ENCODE measurements at regions not wholly inside any gene's neighbourhood (a gene's known extent, or its start where the extent isn't known, plus 50 kb on each side); places are given as distances from the start of the nearest gene placed in this dataset.

GRCh38 chr1:194341587-194341986 lies 1155.2 kb upstream of the B3GALT2 start:
- DNase-seq, result no peak

DNA sequence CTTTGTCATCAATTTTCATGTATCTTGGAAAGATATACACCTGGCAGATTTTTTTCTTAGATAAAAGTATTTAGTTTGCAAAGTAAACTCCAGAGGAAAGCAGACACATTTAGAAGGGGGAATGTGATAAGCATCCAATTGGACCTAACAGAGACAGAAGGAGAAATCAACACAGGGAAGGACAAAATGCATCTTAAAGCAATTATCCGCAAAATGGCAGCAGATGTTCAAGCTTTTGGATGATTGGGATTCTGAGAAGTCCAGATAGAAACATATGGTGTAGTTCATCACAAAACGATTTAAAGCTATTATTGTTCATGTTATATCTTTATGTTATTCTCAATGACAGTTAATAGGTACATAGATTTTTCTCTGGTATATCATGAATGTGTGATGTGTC lies 1153.1 kb upstream of the B3GALT2 start:
- DNase-seq, result no peak
- Mint-ChIP-seq H3K27me3 (no peaks in the 10 kb centered on the region), H3K4me3 (no peak overlapping the region), H3K27ac (no peak overlapping the region), H3K36me3 (ENCODE audit: low read depth) (no peaks in the 10 kb centered on the region), H3K9me3 (no peaks in the 10 kb centered on the region), H3K4me1 (peaks cover 6% of the 10 kb centered on the region)
- CTCF ChIA-PET, result no interaction called here
- POLR2A ChIA-PET, result no interaction called here

More at GRCh38 chr1:194341587-194341986, 1155.2 kb upstream of the B3GALT2 start:
- H3K27ac Mint-ChIP-seq, result no peak overlapping the region
- no peak overlapping the region for H3K4me3 Mint-ChIP-seq
- no peaks in the 10 kb centered on the region for H3K9me3 Mint-ChIP-seq
- POLR2A ChIA-PET, result no interaction called here
- H3K4me1 Mint-ChIP-seq, result peaks cover 6% of the 10 kb centered on the region
- CTCF ChIA-PET, result no interaction called here
- no peaks in the 10 kb centered on the region for H3K27me3 Mint-ChIP-seq
- no peaks in the 10 kb centered on the region for H3K36me3 Mint-ChIP-seq (ENCODE audit: low read depth)

- DNase-seq, result no peak
- Mint-ChIP-seq H3K4me1 (peaks cover 6% of the 10 kb centered on the region), H3K4me3 (no peak overlapping the region), H3K27ac (no peak overlapping the region), H3K9me3 (no peaks in the 10 kb centered on the region), H3K36me3 (ENCODE audit: low read depth) (no peaks in the 10 kb centered on the region), H3K27me3 (no peaks in the 10 kb centered on the region)
- ChIA-PET POLR2A (no interaction called here), CTCF (no interaction called here)
Measured at GRCh38 chr1:194338241-194338948, 1152.0 kb upstream of the B3GALT2 start.

DNA sequence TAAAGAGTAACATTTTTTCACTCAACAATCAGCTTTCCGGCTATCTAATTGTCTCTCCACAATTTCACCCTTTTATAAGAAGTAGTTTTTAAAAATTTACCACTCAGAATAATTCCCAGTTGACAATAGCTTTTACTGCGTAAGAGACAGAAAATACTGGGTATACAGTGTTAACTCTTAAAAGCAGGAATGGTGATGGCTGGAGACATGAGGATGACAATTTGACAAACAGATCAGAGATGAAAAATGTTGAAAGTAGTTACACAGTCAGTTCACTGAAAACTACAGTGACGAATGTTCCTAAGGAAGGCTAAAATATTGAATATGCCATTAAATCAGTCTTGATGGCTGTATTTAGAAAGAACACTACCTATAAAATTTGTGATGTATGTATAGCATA lies 1146.8 kb upstream of the B3GALT2 start:
- DNase-seq, result no peak
- Mint-ChIP-seq H3K36me3 (ENCODE audit: low read depth) (no peaks in the 10 kb centered on the region), H3K27me3 (no peaks in the 10 kb centered on the region), H3K4me3 (no peak overlapping the region), H3K27ac (no peak overlapping the region), H3K4me1 (peaks cover 2% of the 10 kb centered on the region), H3K9me3 (no peaks in the 10 kb centered on the region)
- ChIA-PET CTCF (no interaction called here), POLR2A (no interaction called here)

DNA sequence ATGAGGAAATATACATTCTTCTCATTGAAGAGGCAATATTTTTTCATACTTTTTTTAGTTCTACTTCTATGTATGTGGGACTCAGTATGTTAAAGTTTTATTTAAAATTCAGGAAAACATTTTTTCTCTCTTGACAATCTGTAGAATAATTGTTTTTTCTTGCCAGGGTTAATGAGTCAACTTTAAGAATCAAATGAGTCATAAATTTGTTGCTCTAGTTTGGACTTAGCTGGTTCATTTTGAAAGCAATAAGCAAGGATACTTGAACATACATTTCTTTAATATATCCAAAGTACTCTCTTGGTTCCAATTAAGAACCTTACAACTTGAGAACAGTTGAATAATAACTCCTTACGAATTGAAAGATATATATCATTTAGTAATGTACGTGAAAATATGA lies 1145.3 kb upstream of the B3GALT2 start:
- no peaks in the 10 kb centered on the region for H3K9me3 Mint-ChIP-seq
- H3K4me1 Mint-ChIP-seq, result no peaks in the 10 kb centered on the region
- no peak for DNase-seq
- H3K27ac Mint-ChIP-seq, result no peak overlapping the region
- H3K36me3 Mint-ChIP-seq (ENCODE audit: low read depth), result no peaks in the 10 kb centered on the region
- no peaks in the 10 kb centered on the region for H3K27me3 Mint-ChIP-seq
- no peak overlapping the region for H3K4me3 Mint-ChIP-seq
- CTCF ChIA-PET, result no interaction called here
- POLR2A ChIA-PET, result no interaction called here

DNA sequence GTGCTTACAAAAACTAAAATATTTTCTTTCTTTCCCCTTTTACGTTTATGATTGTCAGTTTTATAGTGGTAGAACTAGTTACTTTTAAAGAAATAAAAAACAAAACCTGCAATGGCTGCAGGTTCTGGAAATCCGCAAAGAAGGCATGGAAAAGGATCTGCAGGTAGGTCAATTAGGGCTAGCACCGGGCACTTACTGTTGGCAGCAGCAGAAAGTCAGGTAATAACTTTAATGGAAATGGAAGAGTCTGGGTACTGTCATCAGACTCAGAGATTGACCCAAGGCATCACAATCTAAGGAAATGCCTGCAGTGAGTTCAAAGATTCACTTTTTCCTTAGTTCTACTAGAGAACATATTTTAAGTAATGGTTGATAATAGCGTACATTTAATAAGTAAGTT lies 1136.3 kb upstream of the B3GALT2 start:
- ChIA-PET CTCF (no interaction called here), POLR2A (no interaction called here)
- Mint-ChIP-seq H3K36me3 (ENCODE audit: low read depth) (no peaks in the 10 kb centered on the region), H3K4me3 (no peak overlapping the region), H3K27ac (no peak overlapping the region), H3K27me3 (no peaks in the 10 kb centered on the region), H3K9me3 (no peaks in the 10 kb centered on the region), H3K4me1 (no peaks in the 10 kb centered on the region)
- no peak for DNase-seq

GRCh38 chr1:194318790-194319280 lies 1132.4 kb upstream of the B3GALT2 start:
- H3K36me3 Mint-ChIP-seq (ENCODE audit: low read depth), result no peaks in the 10 kb centered on the region
- CTCF ChIA-PET, result no interaction called here
- H3K4me1 Mint-ChIP-seq, result no peaks in the 10 kb centered on the region
- H3K27me3 Mint-ChIP-seq, result no peaks in the 10 kb centered on the region
- no peaks in the 10 kb centered on the region for H3K9me3 Mint-ChIP-seq
- H3K27ac Mint-ChIP-seq, result no peak overlapping the region
- H3K4me3 Mint-ChIP-seq, result no peak overlapping the region
- POLR2A ChIA-PET, result no interaction called here
- DNase-seq, result no peak

- POLR2A ChIA-PET, result no interaction called here
- CTCF ChIA-PET, result no interaction called here
Measured at GRCh38 chr1:194309697-194310096, 1123.3 kb upstream of the B3GALT2 start.

DNA sequence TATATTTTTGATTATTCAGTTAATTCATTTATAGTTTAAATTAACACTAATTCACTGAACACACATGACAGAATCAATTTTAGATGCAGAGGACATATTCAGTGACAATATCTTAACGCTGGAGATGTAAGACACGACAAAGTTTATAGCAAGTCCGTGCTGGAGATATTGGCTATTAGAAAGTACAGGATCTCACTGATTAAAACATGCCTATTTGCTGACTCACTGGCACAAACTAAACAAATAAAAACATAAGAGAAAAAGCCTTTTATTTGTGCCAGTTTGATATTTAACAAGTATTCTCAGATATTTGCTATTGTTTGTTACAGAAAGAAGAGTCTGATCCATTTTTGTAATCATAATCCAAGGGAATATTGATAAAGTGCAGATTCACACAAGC lies 1122.9 kb upstream of the B3GALT2 start:
- no peak overlapping the region for H3K27ac Mint-ChIP-seq
- no peaks in the 10 kb centered on the region for H3K36me3 Mint-ChIP-seq (ENCODE audit: low read depth)
- CTCF ChIA-PET, result no interaction called here
- H3K27me3 Mint-ChIP-seq, result no peaks in the 10 kb centered on the region
- POLR2A ChIA-PET, result no interaction called here
- no peak overlapping the region for H3K4me3 Mint-ChIP-seq
- no peak for DNase-seq
- no peaks in the 10 kb centered on the region for H3K4me1 Mint-ChIP-seq
- H3K9me3 Mint-ChIP-seq, result no peaks in the 10 kb centered on the region

More at GRCh38 chr1:194309697-194310096, 1123.3 kb upstream of the B3GALT2 start:
- no peak overlapping the region for H3K4me3 Mint-ChIP-seq
- no peak for DNase-seq
- no peaks in the 10 kb centered on the region for H3K27me3 Mint-ChIP-seq
- no peaks in the 10 kb centered on the region for H3K4me1 Mint-ChIP-seq
- no peaks in the 10 kb centered on the region for H3K36me3 Mint-ChIP-seq (ENCODE audit: low read depth)
- no peaks in the 10 kb centered on the region for H3K9me3 Mint-ChIP-seq
- H3K27ac Mint-ChIP-seq, result no peak overlapping the region

- Mint-ChIP-seq H3K9me3 (peaks cover 3% of the 10 kb centered on the region), H3K36me3 (ENCODE audit: low read depth) (no peaks in the 10 kb centered on the region), H3K4me1 (peaks cover 6% of the 10 kb centered on the region), H3K27me3 (no peaks in the 10 kb centered on the region), H3K4me3 (no peak overlapping the region), H3K27ac (no peak overlapping the region)
- DNase-seq, result no peak
- ChIA-PET POLR2A (no interaction called here), CTCF (no interaction called here)
Measured at GRCh38 chr1:194300776-194301175, 1114.4 kb upstream of the B3GALT2 start.

GRCh38 chr1:194300340-194300739 lies 1113.9 kb upstream of the B3GALT2 start:
- Mint-ChIP-seq H3K4me3 (no peak overlapping the region), H3K9me3 (peaks cover 3% of the 10 kb centered on the region), H3K36me3 (ENCODE audit: low read depth) (no peaks in the 10 kb centered on the region), H3K27me3 (no peaks in the 10 kb centered on the region), H3K27ac (no peak overlapping the region), H3K4me1 (peaks cover 6% of the 10 kb centered on the region)
- POLR2A ChIA-PET, result no interaction called here
- CTCF ChIA-PET, result no interaction called here
- no peak for DNase-seq

- DNase-seq, result no peak
- Mint-ChIP-seq H3K4me3 (no peak overlapping the region), H3K36me3 (ENCODE audit: low read depth) (no peaks in the 10 kb centered on the region), H3K9me3 (peaks cover 3% of the 10 kb centered on the region), H3K27me3 (no peaks in the 10 kb centered on the region), H3K27ac (no peak overlapping the region), H3K4me1 (peaks cover 6% of the 10 kb centered on the region)
- ChIA-PET CTCF (no interaction called here), POLR2A (no interaction called here)
Measured at GRCh38 chr1:194298007-194298598, 1111.7 kb upstream of the B3GALT2 start.

DNA sequence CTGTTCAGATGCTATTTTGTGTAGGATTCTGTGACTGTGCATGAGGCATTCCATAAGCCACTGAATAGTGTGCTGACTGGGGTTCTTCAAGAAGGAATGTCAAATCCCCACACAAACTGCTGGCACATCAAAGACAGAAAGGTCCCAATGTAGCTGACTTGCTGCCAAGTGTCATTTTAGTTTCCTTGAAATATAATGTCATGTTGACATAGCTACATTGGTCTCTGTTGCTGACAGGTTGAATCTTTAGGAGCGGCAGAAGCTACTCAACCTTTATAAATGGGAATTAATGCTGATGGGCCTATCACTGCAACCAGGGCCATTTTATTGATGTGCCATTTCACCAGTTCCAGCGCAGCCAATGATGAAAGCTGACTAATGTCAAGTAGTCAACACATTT lies 1110.7 kb upstream of the B3GALT2 start:
- Mint-ChIP-seq H3K9me3 (peaks cover 3% of the 10 kb centered on the region), H3K27me3 (no peaks in the 10 kb centered on the region), H3K4me3 (no peak overlapping the region), H3K4me1 (peaks cover 6% of the 10 kb centered on the region), H3K36me3 (ENCODE audit: low read depth) (no peaks in the 10 kb centered on the region), H3K27ac (no peak overlapping the region)
- POLR2A ChIA-PET, result no interaction called here
- CTCF ChIA-PET, result no interaction called here
- DNase-seq, result no peak

DNA sequence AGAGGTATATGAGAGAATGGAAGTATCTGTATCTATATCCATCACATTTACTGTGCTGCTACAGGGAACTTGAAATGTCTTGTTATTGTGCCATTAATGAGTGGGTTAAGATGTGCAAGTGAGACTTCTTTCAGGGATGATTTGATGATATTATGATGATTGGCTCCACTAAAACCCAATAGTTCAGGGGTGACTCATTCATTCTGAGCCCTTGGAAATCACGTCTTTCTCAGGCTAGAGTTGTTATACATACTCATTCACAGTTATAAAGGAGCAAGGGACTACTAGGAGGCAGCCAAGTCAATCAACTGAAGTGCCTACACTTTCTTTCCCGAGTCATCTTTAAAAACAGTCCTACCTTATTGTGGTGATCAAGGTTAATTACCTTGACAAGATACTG lies 1109.8 kb upstream of the B3GALT2 start:
- H3K27me3 Mint-ChIP-seq, result no peaks in the 10 kb centered on the region
- peaks cover 3% of the 10 kb centered on the region for H3K9me3 Mint-ChIP-seq
- peaks cover 6% of the 10 kb centered on the region for H3K4me1 Mint-ChIP-seq
- H3K36me3 Mint-ChIP-seq (ENCODE audit: low read depth), result no peaks in the 10 kb centered on the region
- CTCF ChIA-PET, result no interaction called here
- POLR2A ChIA-PET, result no interaction called here
- DNase-seq, result no peak
- H3K27ac Mint-ChIP-seq, result no peak overlapping the region
- H3K4me3 Mint-ChIP-seq, result no peak overlapping the region
